ENCODE measurements at regions not wholly inside any gene's neighbourhood (a gene's known extent, or its start where the extent isn't known, plus 50 kb on each side); places are given as distances from the start of the nearest gene placed in this dataset.
A peak's percentile ranks its signal among the peaks of the same experiment; 100 is the strongest.

DNA sequence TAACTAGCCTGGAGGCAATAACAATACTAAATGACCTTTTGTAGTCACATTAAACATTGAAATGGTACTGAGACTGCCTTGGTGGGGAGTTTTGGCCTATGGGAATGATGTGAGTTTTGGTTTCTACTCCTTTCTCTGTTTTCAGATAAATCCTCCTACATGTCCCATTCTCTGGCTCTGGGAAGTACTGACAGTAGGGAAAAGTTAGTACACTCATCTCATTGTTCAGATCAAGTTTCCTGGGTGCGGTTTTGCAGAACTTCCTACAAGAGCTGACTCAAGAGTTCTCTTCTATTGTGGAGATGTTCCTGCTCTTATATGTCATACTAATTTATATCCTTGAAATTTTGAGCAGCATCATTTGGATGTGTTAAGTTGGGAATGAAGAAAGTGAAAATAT is 74.2 kb upstream of the MACF1 start:
- TF ChIP-seq, protein P1, sequence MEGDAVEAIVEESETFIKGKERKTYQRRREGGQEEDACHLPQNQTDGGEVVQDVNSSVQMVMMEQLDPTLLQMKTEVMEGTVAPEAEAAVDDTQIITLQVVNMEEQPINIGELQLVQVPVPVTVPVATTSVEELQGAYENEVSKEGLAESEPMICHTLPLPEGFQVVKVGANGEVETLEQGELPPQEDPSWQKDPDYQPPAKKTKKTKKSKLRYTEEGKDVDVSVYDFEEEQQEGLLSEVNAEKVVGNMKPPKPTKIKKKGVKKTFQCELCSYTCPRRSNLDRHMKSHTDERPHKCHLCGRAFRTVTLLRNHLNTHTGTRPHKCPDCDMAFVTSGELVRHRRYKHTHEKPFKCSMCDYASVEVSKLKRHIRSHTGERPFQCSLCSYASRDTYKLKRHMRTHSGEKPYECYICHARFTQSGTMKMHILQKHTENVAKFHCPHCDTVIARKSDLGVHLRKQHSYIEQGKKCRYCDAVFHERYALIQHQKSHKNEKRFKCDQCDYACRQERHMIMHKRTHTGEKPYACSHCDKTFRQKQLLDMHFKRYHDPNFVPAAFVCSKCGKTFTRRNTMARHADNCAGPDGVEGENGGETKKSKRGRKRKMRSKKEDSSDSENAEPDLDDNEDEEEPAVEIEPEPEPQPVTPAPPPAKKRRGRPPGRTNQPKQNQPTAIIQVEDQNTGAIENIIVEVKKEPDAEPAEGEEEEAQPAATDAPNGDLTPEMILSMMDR (IDR thresholded peaks at IDR 0.05; ENCODE audit: insufficient read depth, low read length, poor library complexity, severe bottlenecking): no peak
- no peaks in the 10 kb centered on the region for H3K27me3 ChIP-seq (ENCODE audit: control insufficient read depth, insufficient read depth, low read length)
- H3K4me3 ChIP-seq (ENCODE audit: low read depth, low read length): no peak overlapping the region
- DNase-seq (ENCODE audit: low read depth): peak; percentile 56
- no peaks in the 10 kb centered on the region for H3K36me3 ChIP-seq (ENCODE audit: control insufficient read depth, insufficient read depth, low read length)

DNA sequence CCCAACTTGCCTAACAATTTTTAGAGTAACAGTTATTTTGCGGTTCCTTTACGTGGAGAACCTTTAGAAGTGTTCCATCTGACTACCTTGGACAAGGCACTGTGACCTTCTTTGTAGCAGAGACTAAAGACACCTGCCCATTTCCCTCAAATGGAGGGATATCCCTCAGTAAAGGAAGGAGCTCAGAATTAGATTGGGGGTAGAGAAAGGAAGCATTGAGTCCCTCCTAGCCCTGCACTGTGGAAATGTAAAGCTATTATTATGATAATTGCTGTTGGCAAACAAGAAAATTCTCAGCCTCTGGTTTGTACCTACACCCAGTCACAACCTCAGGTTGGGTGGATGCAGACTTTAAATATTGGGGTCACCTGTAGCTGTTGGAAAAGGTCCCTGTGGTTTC is 72.6 kb upstream of the MACF1 start:
- TF ChIP-seq, protein P1 (IDR thresholded peaks at IDR 0.05; ENCODE audit: insufficient read depth, low read length, poor library complexity, severe bottlenecking): no peak
- H3K4me3 ChIP-seq (ENCODE audit: low read depth, low read length): no peak overlapping the region

GRCh38 chr1:39132505-39133339 is 71.8 kb upstream of the MACF1 start:
- no peak for DNase-seq (ENCODE audit: low read depth)
- no peak overlapping the region for H3K4me3 ChIP-seq (ENCODE audit: low read depth, low read length)
- H3K27me3 ChIP-seq (ENCODE audit: control insufficient read depth, insufficient read depth, low read length): no peaks in the 10 kb centered on the region
- no peaks in the 10 kb centered on the region for H3K36me3 ChIP-seq (ENCODE audit: control insufficient read depth, insufficient read depth, low read length)
- TF ChIP-seq, protein P1 (IDR thresholded peaks at IDR 0.05; ENCODE audit: insufficient read depth, low read length, poor library complexity, severe bottlenecking): peak; percentile 20

More for the DNA sequence above, 72.6 kb upstream of the MACF1 start:
- no peaks in the 10 kb centered on the region for H3K27me3 ChIP-seq (ENCODE audit: control insufficient read depth, insufficient read depth, low read length)
- H3K36me3 ChIP-seq (ENCODE audit: control insufficient read depth, insufficient read depth, low read length): no peaks in the 10 kb centered on the region
- DNase-seq (ENCODE audit: low read depth): no peak

DNA sequence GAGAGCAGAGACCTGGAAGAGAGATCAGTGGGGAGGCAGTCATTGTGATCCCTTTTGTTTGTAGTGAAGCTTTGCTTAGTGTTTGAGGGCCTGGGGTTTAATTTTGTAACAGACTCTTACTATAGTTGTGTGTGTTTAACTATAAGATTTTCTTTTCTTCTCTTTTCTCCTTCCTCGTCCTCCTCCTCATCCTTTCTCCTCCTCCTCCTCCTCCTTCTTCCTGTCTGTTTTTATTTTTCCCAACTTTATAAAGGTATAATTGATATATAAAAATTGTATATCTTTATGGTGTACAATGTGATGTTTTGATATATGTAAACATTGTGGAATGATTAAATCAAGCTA is 71.2 kb upstream of the MACF1 start:
- H3K27me3 ChIP-seq (ENCODE audit: control insufficient read depth, insufficient read depth, low read length): no peaks in the 10 kb centered on the region
- TF ChIP-seq, protein P1 (IDR thresholded peaks at IDR 0.05; ENCODE audit: insufficient read depth, low read length, poor library complexity, severe bottlenecking): no peak
- DNase-seq (ENCODE audit: low read depth): no peak
- H3K36me3 ChIP-seq (ENCODE audit: control insufficient read depth, insufficient read depth, low read length): no peaks in the 10 kb centered on the region
- no peak overlapping the region for H3K4me3 ChIP-seq (ENCODE audit: low read depth, low read length)

DNA sequence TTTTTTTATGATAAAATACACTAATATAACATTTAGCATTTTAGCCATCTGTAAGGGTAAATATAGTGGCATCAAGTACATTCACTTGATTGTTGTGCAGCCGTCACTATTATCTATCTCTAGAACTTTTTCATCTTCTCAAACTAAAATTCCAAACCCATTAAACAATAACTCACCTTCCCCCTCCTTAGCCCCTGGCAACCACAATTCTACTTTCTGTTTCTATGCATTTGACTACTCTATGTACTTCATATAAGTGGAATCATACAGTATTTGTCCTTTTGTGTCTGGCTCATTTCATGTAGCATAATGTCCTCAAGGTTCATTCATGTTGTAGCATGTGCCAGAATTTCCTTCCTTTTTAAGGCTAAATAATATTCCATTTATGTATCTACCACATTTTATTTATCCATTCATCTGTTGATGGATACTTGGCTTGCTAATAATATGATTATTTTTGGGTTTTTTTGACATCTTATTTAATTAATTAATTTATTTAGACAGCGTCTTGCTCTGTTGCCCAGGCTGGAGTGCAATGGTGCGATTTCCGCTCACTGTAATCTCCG is 69.6 kb upstream of the MACF1 start:
- H3K27me3 ChIP-seq (ENCODE audit: control insufficient read depth, insufficient read depth, low read length): no peaks in the 10 kb centered on the region
- no peak overlapping the region for H3K4me3 ChIP-seq (ENCODE audit: low read depth, low read length)
- DNase-seq (ENCODE audit: low read depth): no peak
- TF ChIP-seq, protein P1 (IDR thresholded peaks at IDR 0.05; ENCODE audit: insufficient read depth, low read length, poor library complexity, severe bottlenecking): no peak
- H3K36me3 ChIP-seq (ENCODE audit: control insufficient read depth, insufficient read depth, low read length): no peaks in the 10 kb centered on the region
